HG02759 (cell line): ENCODE measurements at regions not wholly inside any gene's neighbourhood (a gene's known extent, or its start where the extent isn't known, plus 50 kb on each side); places are given as distances from the start of the nearest gene placed in this dataset.

Source experiments
- ATAC-seq: cut with Tn5 transposase; IDR thresholded peaks from one replicate; pipeline ENCODE4 v1.9.1; 2021; ENCODE audit warnings: mild to moderate bottlenecking, moderate library complexity; ENCODE audit not compliant: unreplicated experiment

- no peak for ATAC-seq
These were observed 93.5 kb downstream of the MBL2 start for GRCh38 chr10:52679117-52679516.

- ATAC-seq = no peak
These were observed 89.8 kb downstream of the MBL2 start for GRCh38 chr10:52682766-52683165.

GRCh38 chr10:52683776-52684175 lies 88.8 kb downstream of the MBL2 start:
- no peak for ATAC-seq

- ATAC-seq = no peak
These were observed 83.7 kb downstream of the MBL2 start for GRCh38 chr10:52688899-52689298.

- ATAC-seq = no peak
These were observed 76.4 kb downstream of the MBL2 start for GRCh38 chr10:52696232-52696631.

GRCh38 chr10:52701647-52702046 lies 70.9 kb downstream of the MBL2 start:
- no peak for ATAC-seq

GRCh38 chr10:52703451-52703850 lies 69.1 kb downstream of the MBL2 start:
- ATAC-seq = no peak

GRCh38 chr10:52703898-52704297 lies 68.7 kb downstream of the MBL2 start:
- no peak for ATAC-seq

GRCh38 chr10:52706332-52707070 lies 66.1 kb downstream of the MBL2 start:
- ATAC-seq = no peak
